ENCODE measurements at regions not wholly inside any gene's neighbourhood (a gene's known extent, or its start where the extent isn't known, plus 50 kb on each side); places are given as distances from the start of the nearest gene placed in this dataset.

- TF ChIP-seq EP300 (IDR thresholded peaks at IDR 0.05): no peak
- TF ChIP-seq POLR2A (IDR thresholded peaks at IDR 0.05): no peak
Measured at GRCh38 chr5:58366461-58366860, 93.4 kb downstream of the PLK2 start.
